ENCODE measurements at regions not wholly inside any gene's neighbourhood (a gene's known extent, or its start where the extent isn't known, plus 50 kb on each side); places are given as distances from the start of the nearest gene placed in this dataset.

DNA sequence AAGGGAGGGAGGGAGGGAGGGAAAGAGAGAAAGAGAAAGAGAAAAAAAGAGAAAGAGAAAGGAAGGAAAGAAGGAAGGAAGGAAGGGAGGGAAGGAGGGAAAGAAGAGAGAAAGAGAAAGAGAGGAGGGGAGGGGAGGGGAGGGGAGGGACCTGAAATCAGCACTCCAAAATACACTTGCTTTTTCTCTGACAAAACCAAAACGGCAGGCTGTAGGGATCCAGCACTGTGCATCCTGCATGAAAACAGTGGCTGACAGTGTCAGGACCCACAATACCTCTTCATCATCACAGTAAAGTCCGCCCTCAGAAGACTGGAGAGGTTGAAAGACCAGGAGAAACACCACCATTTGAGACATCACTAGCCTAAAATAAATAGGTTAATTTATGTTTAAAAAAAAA, 156.0 kb upstream of the SOD1 start:
- in situ Hi-C loops (cut with MboI; ENCODE audit: low sequenced_read_pairs) = no loop called here

DNA sequence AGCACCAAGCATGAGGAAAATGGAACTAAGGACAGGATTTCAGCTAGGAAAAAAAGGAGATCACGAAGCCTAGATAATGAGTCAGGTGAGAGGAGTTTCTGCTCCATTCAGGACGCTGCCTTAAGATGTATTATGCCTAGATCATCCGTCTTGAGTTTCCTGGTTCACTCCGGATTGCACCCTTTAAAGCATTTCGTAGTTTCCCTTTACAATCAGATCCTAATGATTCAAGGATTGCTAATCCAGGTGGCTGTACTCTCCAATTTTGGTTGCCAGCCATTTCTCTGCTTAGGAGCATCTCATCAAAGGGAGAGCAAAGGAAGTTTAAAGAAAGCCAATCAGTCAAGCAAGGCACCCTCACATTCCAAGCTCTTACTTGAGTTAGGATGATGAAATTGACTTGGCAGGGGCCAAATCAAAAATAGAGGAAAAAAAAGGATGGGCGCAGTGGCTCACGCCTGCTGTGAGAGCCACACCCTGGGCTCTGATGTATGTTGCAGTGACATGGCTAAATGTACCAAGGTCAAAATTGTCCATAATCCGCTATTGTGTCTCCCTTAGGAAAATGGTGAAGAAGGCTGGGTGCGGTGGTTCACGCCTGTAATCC, 156.9 kb upstream of the SOD1 start:
- in situ Hi-C loops (cut with MboI; ENCODE audit: low sequenced_read_pairs) = no loop called here

DNA sequence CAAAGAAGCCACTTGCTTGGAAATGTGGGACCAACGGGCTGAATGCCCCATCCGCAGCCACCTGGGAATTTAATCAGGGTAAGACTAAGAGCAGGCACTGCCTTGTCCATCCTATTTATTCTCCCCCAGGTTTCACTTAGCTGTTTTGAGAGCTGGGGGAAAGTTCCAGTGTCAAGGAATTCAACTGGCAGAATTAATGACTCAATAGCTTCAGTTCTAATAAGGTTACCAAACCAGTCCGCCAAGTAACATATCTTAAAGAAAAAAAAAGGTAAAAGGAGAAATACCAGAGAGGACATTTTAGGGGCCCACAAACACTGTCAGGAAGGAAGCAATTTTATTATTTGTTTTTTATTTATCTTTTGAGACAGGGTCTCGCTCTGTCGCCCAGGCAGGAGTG, 157.6 kb upstream of the SOD1 start:
- in situ Hi-C loops (cut with MboI; ENCODE audit: low sequenced_read_pairs) = no loop called here

DNA sequence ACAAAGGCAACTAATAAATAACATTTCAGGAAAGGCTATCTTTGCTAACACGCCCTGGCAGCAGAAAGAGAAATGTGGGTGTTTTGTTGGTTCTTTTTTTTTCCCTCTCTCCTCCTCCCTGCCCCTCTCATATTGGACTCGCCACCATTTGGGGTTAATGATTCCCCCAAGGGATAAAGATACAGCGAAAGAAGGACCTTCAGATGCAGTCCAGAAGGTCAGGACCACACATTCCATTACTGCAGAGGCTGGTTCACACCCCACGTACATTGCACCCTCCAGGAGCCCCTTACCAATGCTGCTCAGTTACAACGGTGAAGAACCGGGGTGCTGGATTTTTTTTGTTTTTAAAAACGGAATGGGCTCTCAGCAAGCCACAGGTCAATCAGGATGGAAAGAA, 156.9 kb upstream of the TIAM1 start:
- in situ Hi-C loops (cut with MboI; ENCODE audit: low sequenced_read_pairs) = no loop called here

DNA sequence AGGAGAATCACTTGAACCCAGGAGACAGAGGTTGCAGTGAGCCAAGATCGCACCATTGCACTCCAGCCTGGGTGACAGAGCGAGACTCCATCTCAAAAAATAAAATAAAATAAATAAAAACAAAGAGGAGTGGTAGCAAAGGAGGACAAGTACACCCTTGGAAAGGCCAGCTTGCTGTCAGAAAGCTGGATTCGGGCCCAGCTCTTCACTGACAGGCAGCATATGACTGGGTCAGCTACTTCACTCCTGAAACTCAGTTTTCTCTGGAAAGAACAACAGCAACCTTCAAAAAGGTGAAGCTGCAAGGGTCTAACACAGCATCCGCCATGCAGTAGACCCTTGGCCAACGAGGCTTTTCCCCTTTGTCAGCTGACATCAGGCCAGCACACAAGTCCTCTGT, 156.0 kb upstream of the TIAM1 start:
- in situ Hi-C loops (cut with MboI; ENCODE audit: low sequenced_read_pairs) = no loop called here

DNA sequence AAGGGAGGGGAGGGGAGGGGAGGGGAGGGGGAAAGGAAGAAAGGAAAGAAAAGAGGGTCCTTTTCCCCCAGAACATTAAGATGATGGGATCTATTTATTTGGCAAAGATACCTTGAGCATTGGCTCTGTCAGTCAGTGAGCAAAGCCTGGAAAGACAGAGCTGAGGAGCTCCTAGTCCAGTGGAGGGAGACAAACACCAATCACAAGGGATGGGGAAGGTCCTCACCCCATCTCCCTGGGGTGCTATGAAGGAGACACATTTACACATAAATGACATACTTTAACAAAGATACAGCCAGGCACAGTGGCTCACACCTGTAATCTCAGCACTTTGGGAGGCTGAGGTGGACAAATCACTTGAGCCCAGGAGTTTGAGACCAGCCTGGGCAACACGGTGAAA, 154.9 kb upstream of the TIAM1 start:
- in situ Hi-C loops (cut with MboI; ENCODE audit: low sequenced_read_pairs) = no loop called here

DNA sequence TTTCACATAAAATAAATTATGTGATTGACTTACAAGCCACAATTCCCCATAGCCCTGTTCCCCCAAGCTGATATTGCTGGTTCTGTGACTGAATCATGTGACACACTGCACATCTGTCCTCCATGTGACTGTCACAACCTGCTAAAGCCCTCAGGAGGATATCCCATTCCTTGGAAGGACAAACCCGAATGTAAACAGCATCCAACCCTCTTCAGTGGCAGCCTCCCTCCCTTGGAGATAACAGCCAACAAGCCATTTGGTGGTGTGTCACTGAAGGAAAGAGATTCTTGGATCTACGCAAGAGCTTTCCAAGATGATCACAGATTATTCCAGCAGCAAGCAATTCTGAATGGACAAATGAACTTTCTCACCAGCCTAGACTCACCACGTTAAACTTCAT, 153.9 kb upstream of the TIAM1 start:
- in situ Hi-C loops (cut with MboI; ENCODE audit: low sequenced_read_pairs) = no loop called here

DNA sequence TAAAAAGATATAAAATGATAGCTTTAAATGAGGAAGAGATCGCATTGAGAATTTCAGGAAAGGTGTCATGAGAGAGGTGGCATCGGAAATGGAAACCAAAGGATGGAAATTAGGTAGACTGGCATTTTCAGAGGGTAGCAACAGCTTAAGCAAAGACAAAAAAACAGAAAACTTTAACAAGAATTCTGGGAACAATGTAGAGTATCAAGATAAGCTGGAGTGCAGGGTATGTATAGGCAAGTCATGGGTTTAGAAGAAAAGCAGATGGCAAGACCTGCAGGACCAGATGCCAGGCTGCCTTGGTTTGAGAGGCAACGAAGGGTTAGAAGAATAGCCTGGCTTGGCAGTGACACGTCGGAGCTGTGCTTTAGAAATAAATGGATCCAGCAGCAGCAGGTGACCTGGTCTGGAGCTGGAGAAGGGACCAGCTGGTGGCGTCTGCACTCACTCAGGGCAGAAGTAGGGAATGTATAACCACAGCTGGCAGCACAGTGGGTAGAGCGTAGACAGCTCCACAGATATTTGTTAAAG, 149.4 kb upstream of the TIAM1 start:
- in situ Hi-C loops (cut with MboI; ENCODE audit: low sequenced_read_pairs) = no loop called here

DNA sequence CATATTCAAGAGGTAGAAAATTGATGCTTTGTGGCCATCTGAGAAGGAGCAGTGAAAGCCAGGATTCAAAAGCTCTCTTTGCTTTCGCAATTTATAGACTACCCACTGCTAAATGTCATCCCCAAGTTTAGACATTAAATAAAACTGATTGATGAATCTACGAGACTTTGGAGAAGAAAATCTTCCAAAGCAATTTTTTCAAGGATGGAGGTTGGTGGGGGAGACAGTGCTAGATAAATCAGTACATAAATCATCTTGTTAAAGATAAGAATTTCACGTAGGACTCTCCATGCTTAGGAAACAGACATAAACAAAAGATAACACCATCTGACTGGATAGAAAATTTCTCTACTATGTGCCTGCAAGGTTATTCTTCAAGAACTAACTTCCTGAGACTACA, 147.6 kb upstream of the TIAM1 start:
- in situ Hi-C loops (cut with MboI; ENCODE audit: low sequenced_read_pairs) = no loop called here

DNA sequence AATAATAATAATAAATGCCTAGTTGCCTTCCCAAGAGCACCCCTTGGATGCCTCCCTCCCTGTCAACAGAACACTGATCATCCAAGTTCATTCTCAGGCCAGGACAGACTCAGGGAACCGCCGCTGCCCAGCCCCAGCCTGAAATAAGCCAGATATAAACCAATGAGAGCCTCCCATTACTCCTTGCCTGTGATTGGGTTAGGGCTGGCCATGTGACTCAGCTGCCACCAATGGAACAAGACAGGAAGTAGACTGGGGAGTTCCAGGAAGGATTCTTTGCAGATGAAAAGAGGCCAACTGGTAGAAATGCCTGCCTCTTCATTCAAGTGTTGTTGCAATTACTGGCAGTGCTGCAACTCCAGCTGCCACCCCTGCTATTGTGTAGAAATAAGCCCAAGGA, 146.4 kb upstream of the TIAM1 start:
- in situ Hi-C loops (cut with MboI; ENCODE audit: low sequenced_read_pairs) = no loop called here

DNA sequence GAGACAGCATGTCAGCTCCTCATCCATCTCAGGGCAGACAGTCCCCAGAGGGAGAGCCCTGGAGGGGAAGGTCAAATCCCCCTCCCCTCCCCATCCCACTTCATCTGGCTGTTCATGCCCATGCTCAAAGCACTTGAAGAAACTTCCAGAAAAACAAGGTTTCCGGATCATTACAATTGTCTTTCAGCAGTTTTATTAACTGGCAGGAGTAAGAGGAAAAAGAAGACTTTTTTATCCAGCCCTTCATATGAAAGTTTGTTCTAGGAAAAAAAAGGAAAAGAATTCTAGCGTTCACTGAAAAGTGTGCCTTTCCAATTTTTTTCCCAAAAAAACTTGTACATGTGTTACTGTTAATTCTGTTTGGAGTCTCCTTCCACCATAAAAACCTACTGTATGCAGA, 145.7 kb upstream of the TIAM1 start:
- in situ Hi-C loops (cut with MboI; ENCODE audit: low sequenced_read_pairs) = no loop called here

DNA sequence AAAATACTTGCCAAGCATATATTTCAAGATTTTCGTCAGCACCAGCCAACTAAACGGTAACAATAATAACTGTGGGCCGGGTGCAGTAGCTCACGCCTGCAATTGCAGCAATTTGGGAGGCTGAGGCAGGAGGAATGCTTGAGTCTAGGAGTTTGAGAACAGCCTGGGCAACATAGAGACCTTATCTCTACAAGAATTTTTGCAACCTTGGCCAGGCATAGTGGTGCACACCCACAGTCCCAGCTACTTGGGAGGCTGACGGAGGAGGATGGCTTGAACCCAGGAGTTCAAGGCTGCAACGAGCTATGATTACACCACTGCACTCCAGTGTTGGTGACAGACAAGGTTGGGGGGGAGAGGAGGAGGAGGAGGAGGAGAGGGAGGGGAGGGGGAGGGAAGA, 145.0 kb upstream of the TIAM1 start:
- in situ Hi-C loops (cut with MboI; ENCODE audit: low sequenced_read_pairs) = no loop called here

DNA sequence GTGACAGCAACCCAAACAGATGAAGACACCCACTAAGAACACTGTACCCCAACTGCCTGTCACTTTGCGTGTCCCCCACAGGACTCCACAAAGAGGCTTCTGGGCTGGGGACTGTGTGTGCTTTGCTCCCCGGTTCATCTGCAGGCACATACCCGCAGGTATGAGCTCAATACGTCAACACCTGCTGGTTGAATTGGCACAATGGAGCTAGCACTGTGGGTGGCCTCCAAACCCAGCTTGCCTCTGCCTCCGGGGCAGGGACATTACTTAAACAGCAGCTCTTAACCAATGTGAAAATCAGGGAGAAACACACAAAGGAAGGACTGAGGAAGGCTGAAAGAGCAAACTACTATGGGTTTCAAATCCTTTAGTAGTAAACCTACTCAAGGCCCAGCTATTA, 140.2 kb upstream of the TIAM1 start:
- in situ Hi-C loops (cut with MboI; ENCODE audit: low sequenced_read_pairs) = no loop called here

DNA sequence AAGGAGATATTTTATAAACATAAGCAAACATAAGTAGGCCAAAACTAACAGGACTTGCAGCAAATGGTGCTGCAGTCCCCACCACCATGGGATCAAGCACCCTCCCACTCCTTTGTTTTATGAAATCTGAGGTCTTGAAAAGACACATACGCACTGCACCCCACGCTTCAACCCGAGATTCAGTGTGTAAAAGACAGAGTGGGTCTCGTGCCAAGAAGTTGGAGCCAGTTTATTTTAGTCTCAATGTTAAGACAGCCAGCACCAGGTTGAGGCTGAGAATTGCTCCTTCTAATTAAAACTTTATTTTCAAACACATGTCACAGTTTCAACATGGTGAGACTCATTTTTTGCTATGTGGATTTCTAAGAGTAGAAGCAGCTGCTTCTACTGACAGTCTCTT, 139.1 kb upstream of the TIAM1 start:
- in situ Hi-C loops (cut with MboI; ENCODE audit: low sequenced_read_pairs) = no loop called here

DNA sequence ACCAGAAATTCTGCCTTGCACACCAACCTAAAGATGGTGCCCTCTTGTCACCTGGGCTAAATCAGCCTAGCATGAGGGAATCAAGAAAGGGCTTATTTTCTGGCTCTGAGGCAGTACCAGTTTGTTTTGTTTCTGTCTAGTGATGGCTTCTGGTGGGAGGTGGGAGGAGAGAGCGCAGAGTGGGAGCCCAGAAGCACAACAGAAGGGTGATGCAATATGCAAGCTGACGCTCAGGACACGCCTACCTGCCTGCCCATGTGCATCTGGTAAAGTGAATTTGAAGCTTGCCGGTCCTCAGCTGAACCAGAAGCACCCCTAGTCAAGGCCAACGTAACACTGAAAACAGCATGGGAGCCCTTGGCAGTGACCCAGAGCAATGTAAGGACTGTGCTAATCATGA, 138.4 kb upstream of the TIAM1 start:
- in situ Hi-C loops (cut with MboI; ENCODE audit: low sequenced_read_pairs) = no loop called here

DNA sequence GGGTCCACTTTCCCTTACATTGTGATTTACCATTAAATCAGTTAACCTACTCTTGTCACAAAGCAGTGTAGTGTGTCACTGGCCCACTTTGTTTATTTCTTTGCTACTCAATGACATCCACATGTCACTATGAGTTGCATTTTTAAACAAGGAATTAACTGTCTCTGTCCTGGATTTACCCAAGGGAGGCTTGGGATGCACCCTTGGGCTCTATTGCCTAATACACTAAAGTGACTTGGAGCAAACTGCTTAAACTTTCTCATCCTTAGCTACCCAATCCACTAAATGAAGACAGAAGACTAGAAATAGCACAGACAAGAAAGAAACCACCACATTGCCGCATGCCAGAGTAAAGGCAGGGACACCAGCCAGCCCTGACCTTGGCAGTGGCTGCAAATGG, 136.2 kb upstream of the TIAM1 start:
- in situ Hi-C loops (cut with MboI; ENCODE audit: low sequenced_read_pairs) = no loop called here

DNA sequence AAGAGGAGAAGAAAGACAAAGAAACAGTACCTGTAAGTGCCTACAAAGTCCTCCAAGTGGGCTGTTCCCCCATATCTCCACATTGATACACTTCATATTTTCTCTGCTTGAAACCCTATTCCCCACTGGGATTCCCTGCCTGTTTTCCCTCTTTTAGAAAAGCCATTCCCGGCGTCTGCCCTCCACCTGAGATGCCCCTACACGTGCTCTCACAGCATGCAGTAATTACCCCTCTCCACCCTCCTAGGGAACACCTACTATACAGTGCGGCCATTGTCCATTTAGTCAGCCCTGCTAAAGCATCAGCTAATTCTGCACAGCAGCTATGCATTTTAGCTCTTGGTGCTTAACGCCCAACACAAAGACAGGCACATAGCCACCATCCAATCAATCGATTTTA, 135.7 kb upstream of the TIAM1 start:
- in situ Hi-C loops (cut with MboI; ENCODE audit: low sequenced_read_pairs) = no loop called here

DNA sequence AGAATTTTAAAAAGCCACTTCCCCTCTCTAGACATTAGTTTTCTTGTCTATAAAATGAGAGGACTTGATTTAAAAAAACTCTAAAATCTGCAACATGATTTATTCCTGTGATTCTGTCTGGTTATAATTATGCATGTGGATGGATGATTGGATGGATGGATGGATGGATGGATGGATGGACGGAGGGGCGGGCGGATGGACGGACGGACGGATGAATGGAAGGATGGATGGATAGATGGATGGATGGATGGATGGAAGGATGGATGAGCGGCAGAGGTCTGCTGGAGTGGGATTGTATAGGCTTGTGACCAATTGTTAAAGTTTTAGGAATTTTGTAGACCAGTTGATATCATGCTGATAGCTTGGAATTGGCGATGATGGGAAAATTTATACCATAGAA, 135.2 kb upstream of the TIAM1 start:
- in situ Hi-C loops (cut with MboI; ENCODE audit: low sequenced_read_pairs) = no loop called here

DNA sequence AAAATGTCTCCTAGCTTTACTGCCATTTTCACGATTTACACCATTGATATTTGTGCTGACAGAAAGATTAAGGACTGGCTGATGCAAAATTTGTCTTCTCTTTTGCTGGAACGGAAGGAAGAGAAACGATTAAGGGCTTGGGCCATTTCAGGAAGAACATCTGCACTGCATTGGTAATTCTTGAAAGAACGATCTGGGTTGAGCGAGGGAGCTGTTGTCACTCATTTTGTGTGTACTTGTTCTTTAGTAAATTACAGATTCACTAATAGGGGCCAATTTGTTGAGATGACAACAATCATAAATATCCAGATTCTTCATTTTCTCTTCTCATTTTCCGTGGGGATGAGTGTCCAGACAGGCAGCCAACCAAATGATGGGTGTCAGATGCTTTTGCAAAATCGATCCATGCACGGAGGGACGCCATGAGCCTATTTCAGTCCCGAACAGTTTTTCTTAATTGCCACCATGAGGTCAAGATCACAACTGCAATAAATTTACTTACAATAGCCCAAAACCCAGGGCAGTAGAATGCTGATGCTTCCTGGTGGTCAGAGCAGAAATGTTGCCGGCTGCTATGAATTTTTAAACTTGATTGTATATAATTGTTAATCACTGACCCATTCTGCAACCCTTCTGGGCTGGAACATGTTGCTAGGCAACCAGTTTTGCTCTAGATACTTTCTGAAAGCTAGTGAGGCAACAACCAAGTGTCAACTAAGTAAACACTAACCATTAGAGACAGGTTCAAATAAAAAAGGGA, 132.4 kb upstream of the TIAM1 start:
- in situ Hi-C loops (cut with MboI; ENCODE audit: low sequenced_read_pairs) = no loop called here

DNA sequence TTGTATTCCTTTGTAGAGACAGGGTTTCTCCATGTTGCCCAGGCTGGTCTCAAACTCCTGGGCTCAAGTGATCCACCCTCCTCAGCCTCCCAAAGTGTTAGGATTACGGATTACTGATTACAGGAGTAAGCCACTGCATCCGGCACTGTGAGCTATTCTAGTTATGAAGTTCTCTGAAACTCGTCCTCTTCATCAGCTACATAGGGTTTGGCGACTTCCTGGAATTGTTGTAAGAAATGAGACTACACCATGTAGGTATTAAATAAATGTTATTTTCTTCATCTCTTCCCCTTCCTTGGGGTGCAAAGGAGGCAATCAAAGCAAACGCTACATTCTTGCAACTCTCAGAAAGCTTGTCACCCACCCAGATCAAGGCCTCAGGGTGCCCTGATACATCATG, 131.2 kb upstream of the TIAM1 start:
- in situ Hi-C loops (cut with MboI; ENCODE audit: low sequenced_read_pairs) = no loop called here

DNA sequence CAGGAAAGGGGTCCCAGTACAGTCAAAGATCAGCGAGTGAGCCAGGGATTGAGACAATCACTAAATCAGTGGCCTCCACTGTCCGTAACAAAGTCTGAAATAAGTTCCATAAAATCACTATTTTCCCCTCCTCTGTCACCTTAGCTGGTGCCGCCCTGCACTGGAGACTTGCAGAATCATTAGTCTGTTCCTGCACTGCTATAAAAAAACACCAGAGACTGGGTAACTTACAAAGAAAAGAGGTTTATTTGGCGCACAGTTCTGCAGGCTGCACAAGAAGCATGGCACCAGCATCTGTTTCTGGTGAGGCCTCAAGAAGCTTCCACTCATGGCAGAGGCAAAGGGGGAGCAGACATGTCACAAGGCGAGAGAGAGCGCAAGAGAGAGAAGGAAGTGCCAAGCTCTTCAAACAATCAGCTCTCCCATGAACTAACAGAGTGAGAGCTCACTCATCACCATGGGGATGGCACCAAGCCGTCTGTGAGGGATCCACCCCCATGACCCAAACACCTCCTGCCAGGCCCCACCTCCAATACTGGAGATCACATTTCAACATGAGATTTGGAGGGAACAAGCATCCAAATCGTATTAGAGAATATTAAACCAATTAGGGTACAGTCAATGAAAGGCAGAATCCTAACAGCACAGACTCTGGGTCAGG, 129.8 kb upstream of the TIAM1 start:
- in situ Hi-C loops (cut with MboI; ENCODE audit: low sequenced_read_pairs) = no loop called here

DNA sequence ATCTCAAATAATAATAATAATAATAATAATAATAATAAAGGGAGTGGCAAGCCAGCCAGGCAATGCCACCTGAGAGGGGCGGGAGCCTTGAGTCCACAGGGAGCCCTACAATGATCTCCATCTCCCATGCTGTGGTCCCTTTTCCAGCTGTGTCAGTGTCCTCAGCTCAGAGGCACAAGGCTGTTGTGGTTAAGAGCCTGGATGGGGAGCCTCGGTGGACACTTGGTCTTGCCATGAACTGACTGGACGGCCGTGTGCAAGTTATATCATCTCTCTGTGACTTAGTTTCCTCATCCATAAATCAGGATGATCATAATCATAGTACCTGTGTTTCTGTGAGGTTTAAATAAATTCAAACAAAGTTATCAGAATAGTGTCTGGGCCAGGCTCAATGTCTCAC, 127.8 kb upstream of the TIAM1 start:
- in situ Hi-C loops (cut with MboI; ENCODE audit: low sequenced_read_pairs) = no loop called here
